GM12891 (cell line): ENCODE measurements at regions not wholly inside any gene's neighbourhood (a gene's known extent, or its start where the extent isn't known, plus 50 kb on each side); places are given as distances from the start of the nearest gene placed in this dataset.

Source experiments
- PAX5 ChIP-seq: IDR thresholded peaks from 2 replicates; pipeline ENCODE4 v1.6.1; 2011; ENCODE audit warnings: low read length, moderate library complexity, mild to moderate bottlenecking; ENCODE audit not compliant: insufficient read depth, severe bottlenecking
- POLR2A ChIP-seq: IDR thresholded peaks from 2 replicates; pipeline ENCODE4 v1.6.1; 2011; ENCODE audit warnings: low read depth, low read length, control low read depth
- POLR2AphosphoS5 ChIP-seq: IDR thresholded peaks from 2 replicates; pipeline ENCODE4 v1.6.1; 2011; ENCODE audit warnings: low read depth, low read length, control low read depth
- POU2F2 ChIP-seq: IDR thresholded peaks from 2 replicates; pipeline ENCODE4 v1.6.1; 2011; ENCODE audit warnings: low read depth, mild to moderate bottlenecking, control low read depth, low read length, moderate library complexity

GRCh38 chr6:92201618-92202017 is 1217.7 kb downstream of the EPHA7 start:
- TF ChIP-seq POLR2A (no peak), POLR2AphosphoS5 (no peak), PAX5 (no peak), POU2F2 (no peak)
